Astrocyte (in vitro differentiated cells and primary cell): ENCODE measurements at regions not wholly inside any gene's neighbourhood (a gene's known extent, or its start where the extent isn't known, plus 50 kb on each side); places are given as distances from the start of the nearest gene placed in this dataset.

Experiments used
- DNase-seq: peaks from one replicate; pipeline ENCODE4 v3.0.0-alpha.2; 2010; ENCODE audit warnings: low read depth
- FAIRE-seq: peaks from 2 replicates; lab custom pipeline; 2011; peaks lifted over from hg19 to GRCh38; lab: Jason Lieb, UNC
- H2AFZ ChIP-seq: 2 replicates; pipeline ENCODE4 v1.6.0; 2012; ENCODE audit warnings: low read depth, low read length, inconsistent platforms
- H3K27ac ChIP-seq: 2 replicates; pipeline ENCODE4 v1.5.1; 2011; ENCODE audit warnings: low read depth, low read length, inconsistent platforms
- H3K27me3 ChIP-seq: 2 replicates; pipeline ENCODE4 v1.6.0; 2011; ENCODE audit warnings: low read length, inconsistent platforms; ENCODE audit not compliant: insufficient read depth
- H3K36me3 ChIP-seq: 2 replicates; pipeline ENCODE4 v1.5.1; 2011; ENCODE audit warnings: low read length, inconsistent platforms; ENCODE audit not compliant: insufficient read depth
- H3K4me1 ChIP-seq: 2 replicates; pipeline ENCODE4 v1.5.1; 2011; ENCODE audit warnings: low read length, inconsistent platforms; ENCODE audit not compliant: insufficient read depth
- H3K4me2 ChIP-seq: 2 replicates; pipeline ENCODE4 v1.6.0; 2012; ENCODE audit warnings: low read length, inconsistent platforms
- H3K4me3 ChIP-seq: 2 replicates; pipeline ENCODE4 v1.5.1; 2011; ENCODE audit warnings: low read depth, mild to moderate bottlenecking, low read length, inconsistent platforms; ENCODE audit not compliant: insufficient read depth
- H3K79me2 ChIP-seq: 2 replicates; pipeline ENCODE4 v1.6.0; 2012; ENCODE audit warnings: mild to moderate bottlenecking, low read length, inconsistent platforms; ENCODE audit not compliant: insufficient read depth
- H3K9ac ChIP-seq: 2 replicates; pipeline ENCODE4 v1.6.0; 2012; ENCODE audit warnings: mild to moderate bottlenecking, low read length, inconsistent platforms
- H3K9me3 ChIP-seq: 2 replicates; pipeline ENCODE4 v1.5.1; 2012; ENCODE audit warnings: low read depth, mild to moderate bottlenecking, low read length, inconsistent platforms; ENCODE audit not compliant: insufficient read depth
- H4K20me1 ChIP-seq: 2 replicates; pipeline ENCODE4 v1.6.0; 2012; ENCODE audit warnings: low read length, inconsistent platforms; ENCODE audit not compliant: insufficient read depth
- H3K27ac Mint-ChIP-seq: one replicate; pipeline ENCODE4 v1.8.0; 2021; ENCODE audit warnings: mild to moderate bottlenecking, mixed read lengths; ENCODE audit not compliant: unreplicated experiment
- H3K27me3 Mint-ChIP-seq: one replicate; pipeline ENCODE4 v1.8.0; 2021; ENCODE audit warnings: low read depth, mixed read lengths; ENCODE audit not compliant: unreplicated experiment
- H3K36me3 Mint-ChIP-seq: one replicate; pipeline ENCODE4 v1.8.0; 2021; ENCODE audit warnings: low read depth, mixed read lengths; ENCODE audit not compliant: unreplicated experiment
- H3K4me1 Mint-ChIP-seq: one replicate; pipeline ENCODE4 v1.8.0; 2021; ENCODE audit warnings: low read depth, mixed read lengths; ENCODE audit not compliant: unreplicated experiment
- H3K4me3 Mint-ChIP-seq: one replicate; pipeline ENCODE4 v1.8.0; 2021; ENCODE audit warnings: mild to moderate bottlenecking, moderate library complexity, mixed read lengths; ENCODE audit not compliant: unreplicated experiment
- H3K9me3 Mint-ChIP-seq: one replicate; pipeline ENCODE4 v1.8.0; 2021; ENCODE audit warnings: mild to moderate bottlenecking, mixed read lengths; ENCODE audit not compliant: unreplicated experiment
- CTCF ChIP-seq: IDR thresholded peaks from 2 replicates; pipeline ENCODE4 v1.5.1; 2011; ENCODE audit warnings: low read depth, mild to moderate bottlenecking, inconsistent platforms, low read length, moderate library complexity; ENCODE audit not compliant: insufficient read depth
- EZH2 ChIP-seq: IDR thresholded peaks from 2 replicates; pipeline ENCODE4 v1.6.1; 2012; ENCODE audit warnings: mild to moderate bottlenecking, low read length, inconsistent platforms; ENCODE audit not compliant: insufficient read depth

GRCh38 chr9:30676651-30677050 is 1707.8 kb upstream of the ACO1 start:
- Histone ChIP-seq H3K9me3 (no peaks in the 10 kb centered on the region), H3K4me1 (no peaks in the 10 kb centered on the region), H3K9ac (no peak overlapping the region), H3K4me3 (no peak overlapping the region), H2AFZ (no peak overlapping the region), H3K79me2 (no peaks in the 10 kb centered on the region), H4K20me1 (no peaks in the 10 kb centered on the region), H3K27me3 (no peaks in the 10 kb centered on the region), H3K27ac (no peak overlapping the region), H3K36me3 (no peaks in the 10 kb centered on the region), H3K4me2 (no peak overlapping the region)
- TF ChIP-seq CTCF (no peak), EZH2 (no peak)
- Mint-ChIP-seq H3K9me3 (peaks cover 4% of the 10 kb centered on the region), H3K4me3 (no peak overlapping the region), H3K27me3 (no peaks in the 10 kb centered on the region), H3K4me1 (peaks cover 8% of the 10 kb centered on the region), H3K36me3 (no peaks in the 10 kb centered on the region), H3K27ac (peak overlapping the region; percentile 22)
- DNase-seq: no peak
- FAIRE-seq: no peak

- H3K9me3 ChIP-seq: no peaks in the 10 kb centered on the region
- H3K4me1 ChIP-seq: no peaks in the 10 kb centered on the region
- DNase-seq: no peak
- peak overlapping the region; percentile 62 for H3K27ac Mint-ChIP-seq
- peaks cover 8% of the 10 kb centered on the region for H3K4me1 Mint-ChIP-seq
- H3K4me3 ChIP-seq: no peak overlapping the region
- no peaks in the 10 kb centered on the region for H4K20me1 ChIP-seq
- peaks cover 4% of the 10 kb centered on the region for H3K9me3 Mint-ChIP-seq
- TF ChIP-seq EZH2 (no peak), CTCF (no peak)
- no peak overlapping the region for H3K9ac ChIP-seq
- H3K27me3 Mint-ChIP-seq: no peaks in the 10 kb centered on the region
- H3K27ac ChIP-seq: no peak overlapping the region
- no peak overlapping the region for H3K4me3 Mint-ChIP-seq
- no peaks in the 10 kb centered on the region for H3K36me3 Mint-ChIP-seq
- H3K36me3 ChIP-seq: no peaks in the 10 kb centered on the region
- no peaks in the 10 kb centered on the region for H3K79me2 ChIP-seq
- FAIRE-seq: no peak
- H3K4me2 ChIP-seq: no peak overlapping the region
- no peaks in the 10 kb centered on the region for H3K27me3 ChIP-seq
- H2AFZ ChIP-seq: no peak overlapping the region
Observed at GRCh38 chr9:30677221-30677620, 1707.2 kb upstream of the ACO1 start.

GRCh38 chr9:30688801-30689200 is 1695.6 kb upstream of the ACO1 start:
- TF ChIP-seq CTCF: no peak
- no peak for TF ChIP-seq EZH2
- FAIRE-seq (no peak), DNase-seq (no peak)
- no peak overlapping the region for H2AFZ ChIP-seq
- peaks cover 2% of the 10 kb centered on the region for H3K9me3 ChIP-seq
- no peaks in the 10 kb centered on the region for H3K27me3 Mint-ChIP-seq
- H3K27ac Mint-ChIP-seq: no peak overlapping the region
- H3K27me3 ChIP-seq: no peaks in the 10 kb centered on the region
- no peak overlapping the region for H3K4me3 Mint-ChIP-seq
- no peak overlapping the region for H3K4me3 ChIP-seq
- no peaks in the 10 kb centered on the region for H4K20me1 ChIP-seq
- no peaks in the 10 kb centered on the region for H3K36me3 Mint-ChIP-seq
- H3K27ac ChIP-seq: no peak overlapping the region
- no peak overlapping the region for H3K9ac ChIP-seq
- H3K79me2 ChIP-seq: no peaks in the 10 kb centered on the region
- no peaks in the 10 kb centered on the region for H3K9me3 Mint-ChIP-seq
- no peak overlapping the region for H3K4me2 ChIP-seq
- H3K4me1 ChIP-seq: no peaks in the 10 kb centered on the region
- peaks cover 6% of the 10 kb centered on the region for H3K4me1 Mint-ChIP-seq
- H3K36me3 ChIP-seq: no peaks in the 10 kb centered on the region
